Prostate gland (tissue), 2 donors: ENCODE measurements at regions not wholly inside any gene's neighbourhood (a gene's known extent, or its start where the extent isn't known, plus 50 kb on each side); places are given as distances from the start of the nearest gene placed in this dataset.

Experiments used
- DNase-seq: peaks from one replicate; pipeline ENCODE4 v3.0.0-alpha.2; 2019; ENCODE audit warnings: low spot score
- H3K27ac ChIP-seq, 2 donors: fragments of 200-600 bp; sonication (generic); 2 replicates each; pipeline ENCODE4 v1.5.1; 2017 to 2019
- H3K27me3 ChIP-seq: fragments of 200-600 bp; sonication (generic); replicated peaks from 2 replicates; pipeline ENCODE4 v1.5.1; 2019; ENCODE audit not compliant: insufficient read depth
- H3K36me3 ChIP-seq, 2 donors: fragments of 200-600 bp; sonication (generic); 1 replicate in 1 of 2; 2 replicates in 1 of 2; pipeline versions ENCODE4 v1.5.1 to v1.8.1; 2017 to 2019
- H3K4me1 ChIP-seq: fragments of 200-600 bp; sonication (generic); replicated peaks from 2 replicates; pipeline ENCODE4 v1.5.1; 2019
- H3K4me3 ChIP-seq, 2 donors: fragments of 200-600 bp; sonication (generic); 2 replicates each; pipeline ENCODE4 v1.5.1; 2017 to 2019
- H3K9me3 ChIP-seq: fragments of 200-600 bp; sonication (generic); 2 replicates; pipeline ENCODE4 v1.5.1; 2017
- POLR2A ChIP-seq: fragments of 450-650 bp; IDR thresholded peaks from one replicate; pipeline ENCODE4 v1.6.1; 2016; ENCODE audit warnings: antibody characterized with exemption, mild to moderate bottlenecking
- POLR2AphosphoS5 ChIP-seq: sonication (generic); formaldehyde crosslinking; IDR thresholded peaks from one replicate; pipeline ENCODE4 v1.6.1; 2017; ENCODE audit warnings: antibody characterized with exemption
- WGBS: methylation state at CpG from one replicate; pipeline ENCODE4 v1.1.5; 2018; 5-methylcytosine and 5-hydroxymethylcytosine counted together
- intact Hi-C: fragments of 100-400 bp; cut with DNase I; formaldehyde crosslinking; loops from one replicate; pipeline ENCODE4 v1.14.2; 2022
- TF ChIP-seq, protein P1 (sequence below), 4 experiments: fragments of 200-600 bp in 2 of 4; fragments of 450-650 bp in 2 of 4; sonication (generic) in 2 of 4; IDR thresholded peaks; 1 replicate in 3 of 4; 2 replicates in 1 of 4; pipeline ENCODE4 v1.5.1; 2016 to 2019; ENCODE audit warnings: antibody characterized with exemption in 4 of 4, mild to moderate bottlenecking in 2 of 4, moderate library complexity in 2 of 4

DNA sequence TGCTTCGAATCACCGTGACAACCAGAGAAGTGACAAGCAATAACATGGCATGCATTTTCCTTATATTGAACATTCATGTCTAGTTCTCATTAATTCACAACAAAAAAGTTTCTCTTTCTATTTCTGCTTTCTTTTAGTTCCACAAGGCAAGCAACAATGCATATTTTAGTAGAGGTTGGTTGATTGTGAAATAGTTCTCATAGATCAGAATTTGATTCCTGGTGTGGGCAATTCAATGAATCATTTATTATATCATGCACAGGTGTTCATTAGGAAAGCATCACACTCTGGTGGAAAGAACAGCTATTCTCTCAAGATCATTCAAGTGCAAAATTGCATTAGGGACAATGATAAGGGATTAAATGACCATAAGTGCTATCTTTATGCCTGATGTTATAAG is 980.9 kb downstream of the BRINP3 start:
- 69% methylated on average over 2 of the region's 2 CpGs for WGBS

DNA sequence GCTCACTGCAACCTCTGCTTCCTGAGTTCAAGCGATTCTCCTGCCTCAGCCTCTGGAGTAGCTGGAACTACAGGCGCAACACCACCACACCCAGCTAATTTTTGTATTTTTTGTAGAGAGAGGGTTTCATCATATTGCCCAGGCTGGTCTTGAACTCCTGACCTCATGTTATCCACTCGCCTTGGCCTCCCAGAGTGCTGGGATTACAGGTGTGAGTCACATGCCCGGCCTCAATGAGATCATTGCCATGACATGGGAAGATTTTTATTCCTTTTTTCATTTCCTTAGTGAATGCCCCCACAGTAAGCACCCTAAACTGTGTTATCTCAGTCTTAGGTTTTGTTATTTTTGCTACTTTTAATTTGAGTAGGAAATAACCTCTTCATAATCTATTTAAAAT is 977.9 kb downstream of the BRINP3 start:
- Histone ChIP-seq H3K27ac (no peak overlapping the region), H3K4me1 (no peaks in the 10 kb centered on the region), H3K36me3 (no peaks in the 10 kb centered on the region), H3K9me3 (no peaks in the 10 kb centered on the region), H3K4me3 (no peak overlapping the region), H3K27me3 (no peaks in the 10 kb centered on the region)
- no peak for DNase-seq
- TF ChIP-seq, protein P1, sequence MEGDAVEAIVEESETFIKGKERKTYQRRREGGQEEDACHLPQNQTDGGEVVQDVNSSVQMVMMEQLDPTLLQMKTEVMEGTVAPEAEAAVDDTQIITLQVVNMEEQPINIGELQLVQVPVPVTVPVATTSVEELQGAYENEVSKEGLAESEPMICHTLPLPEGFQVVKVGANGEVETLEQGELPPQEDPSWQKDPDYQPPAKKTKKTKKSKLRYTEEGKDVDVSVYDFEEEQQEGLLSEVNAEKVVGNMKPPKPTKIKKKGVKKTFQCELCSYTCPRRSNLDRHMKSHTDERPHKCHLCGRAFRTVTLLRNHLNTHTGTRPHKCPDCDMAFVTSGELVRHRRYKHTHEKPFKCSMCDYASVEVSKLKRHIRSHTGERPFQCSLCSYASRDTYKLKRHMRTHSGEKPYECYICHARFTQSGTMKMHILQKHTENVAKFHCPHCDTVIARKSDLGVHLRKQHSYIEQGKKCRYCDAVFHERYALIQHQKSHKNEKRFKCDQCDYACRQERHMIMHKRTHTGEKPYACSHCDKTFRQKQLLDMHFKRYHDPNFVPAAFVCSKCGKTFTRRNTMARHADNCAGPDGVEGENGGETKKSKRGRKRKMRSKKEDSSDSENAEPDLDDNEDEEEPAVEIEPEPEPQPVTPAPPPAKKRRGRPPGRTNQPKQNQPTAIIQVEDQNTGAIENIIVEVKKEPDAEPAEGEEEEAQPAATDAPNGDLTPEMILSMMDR (IDR thresholded peaks at IDR 0.05): no peak
- TF ChIP-seq POLR2AphosphoS5 (no peak), POLR2A (no peak)
- WGBS: 87% methylated on average over 4 of the region's 4 CpGs
- intact Hi-C loops: no loop called here

More for the DNA sequence above, 980.9 kb downstream of the BRINP3 start:
- Histone ChIP-seq H3K27me3 (no peaks in the 10 kb centered on the region), H3K9me3 (no peaks in the 10 kb centered on the region), H3K27ac (no peak overlapping the region), H3K4me3 (no peak overlapping the region), H3K4me1 (no peaks in the 10 kb centered on the region), H3K36me3 (no peaks in the 10 kb centered on the region)
- DNase-seq: no peak
- intact Hi-C loops: no loop called here
- TF ChIP-seq POLR2AphosphoS5: no peak
- TF ChIP-seq POLR2A: no peak
- TF ChIP-seq, protein P1 (IDR thresholded peaks at IDR 0.05): no peak

DNA sequence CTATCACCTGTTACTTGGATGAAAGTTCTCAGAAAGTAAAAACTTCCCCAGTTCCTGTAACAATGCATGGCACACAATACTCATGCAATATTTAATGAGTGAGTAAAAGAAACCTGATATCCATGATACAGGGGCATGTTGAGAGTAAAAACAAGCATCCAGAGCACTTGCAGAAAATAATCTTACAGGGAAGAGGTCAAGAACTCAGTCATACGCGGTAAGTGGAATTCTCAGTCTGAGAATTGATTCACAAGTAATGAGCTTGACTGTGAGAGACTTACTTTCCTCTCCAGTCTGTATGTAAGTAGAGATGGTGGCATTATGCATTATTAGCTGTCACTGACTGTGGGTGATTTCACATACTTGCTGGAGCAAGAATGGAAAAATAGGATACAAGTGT is 976.9 kb downstream of the BRINP3 start:
- Histone ChIP-seq H3K27me3 (no peaks in the 10 kb centered on the region), H3K36me3 (no peaks in the 10 kb centered on the region), H3K27ac (no peak overlapping the region), H3K4me3 (no peak overlapping the region), H3K4me1 (no peaks in the 10 kb centered on the region), H3K9me3 (no peaks in the 10 kb centered on the region)
- 78% methylated on average over 2 of the region's 2 CpGs for WGBS
- intact Hi-C loops: no loop called here
- TF ChIP-seq POLR2AphosphoS5 (no peak), POLR2A (no peak)
- TF ChIP-seq, protein P1 (IDR thresholded peaks at IDR 0.05): no peak
- no peak for DNase-seq

DNA sequence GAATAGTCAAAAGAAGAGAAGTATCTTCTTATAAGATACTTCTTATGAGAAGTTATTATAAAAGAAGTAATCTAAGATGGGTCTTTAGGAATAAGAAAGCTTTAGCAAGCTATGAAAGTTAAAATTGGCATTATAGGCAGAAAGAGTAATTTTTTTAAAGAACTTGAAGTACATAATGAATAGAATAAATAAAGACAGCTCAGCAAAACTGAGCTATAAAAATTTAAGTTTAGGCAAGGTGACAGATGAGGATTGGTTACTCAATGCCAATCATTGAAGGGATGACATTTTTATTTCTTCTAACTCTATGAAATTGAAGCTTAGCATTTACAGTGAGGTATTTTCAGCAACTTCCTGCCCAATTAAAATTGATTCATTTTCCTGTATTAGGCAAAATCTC is 966.8 kb downstream of the BRINP3 start:
- Histone ChIP-seq H3K4me1 (no peaks in the 10 kb centered on the region), H3K27ac (no peak overlapping the region), H3K4me3 (no peak overlapping the region), H3K27me3 (no peaks in the 10 kb centered on the region), H3K9me3 (no peaks in the 10 kb centered on the region), H3K36me3 (no peaks in the 10 kb centered on the region)
- no peak for DNase-seq
- intact Hi-C loops: no loop called here
- TF ChIP-seq POLR2A: no peak
- TF ChIP-seq, protein P1 (IDR thresholded peaks at IDR 0.05): no peak
- no peak for TF ChIP-seq POLR2AphosphoS5

DNA sequence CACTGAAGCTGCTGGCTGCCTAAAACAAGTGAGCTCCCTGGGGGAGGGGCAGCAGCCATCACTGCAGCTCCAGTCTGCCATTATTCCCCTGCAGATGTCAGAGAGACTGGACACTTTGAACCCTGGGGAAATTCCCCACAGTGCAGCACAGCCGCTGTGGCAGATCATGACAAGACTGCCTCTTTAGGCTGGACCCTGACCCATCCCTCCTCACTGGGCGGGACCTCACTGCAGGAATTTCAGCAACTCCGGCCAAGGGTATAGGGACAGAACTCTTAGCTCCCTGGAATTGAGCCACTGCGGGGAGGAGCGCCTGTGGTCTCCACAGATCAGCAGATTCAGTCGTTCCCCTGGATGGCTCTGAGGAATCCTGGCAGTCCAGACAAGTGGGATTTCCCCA is 964.6 kb downstream of the BRINP3 start:
- no peaks in the 10 kb centered on the region for H3K4me1 ChIP-seq
- H3K4me3 ChIP-seq: no peak overlapping the region
- H3K36me3 ChIP-seq: no peaks in the 10 kb centered on the region
- H3K27me3 ChIP-seq: no peaks in the 10 kb centered on the region
- no peak overlapping the region for H3K27ac ChIP-seq
- intact Hi-C loops: no loop called here
- 87% methylated on average over 6 of the region's 6 CpGs for WGBS
- H3K9me3 ChIP-seq: no peaks in the 10 kb centered on the region
- DNase-seq: no peak
- TF ChIP-seq POLR2A (no peak), POLR2AphosphoS5 (no peak)
- TF ChIP-seq, protein P1 (IDR thresholded peaks at IDR 0.05): no peak
